ENCODE measurements at regions not wholly inside any gene's neighbourhood (a gene's known extent, or its start where the extent isn't known, plus 50 kb on each side); places are given as distances from the start of the nearest gene placed in this dataset.
"Not testable (repeated sequence)": the region's sequence is repeated elsewhere in the genome, so short reads cannot be mapped to it uniquely, and the experiment has no call there.

DNA sequence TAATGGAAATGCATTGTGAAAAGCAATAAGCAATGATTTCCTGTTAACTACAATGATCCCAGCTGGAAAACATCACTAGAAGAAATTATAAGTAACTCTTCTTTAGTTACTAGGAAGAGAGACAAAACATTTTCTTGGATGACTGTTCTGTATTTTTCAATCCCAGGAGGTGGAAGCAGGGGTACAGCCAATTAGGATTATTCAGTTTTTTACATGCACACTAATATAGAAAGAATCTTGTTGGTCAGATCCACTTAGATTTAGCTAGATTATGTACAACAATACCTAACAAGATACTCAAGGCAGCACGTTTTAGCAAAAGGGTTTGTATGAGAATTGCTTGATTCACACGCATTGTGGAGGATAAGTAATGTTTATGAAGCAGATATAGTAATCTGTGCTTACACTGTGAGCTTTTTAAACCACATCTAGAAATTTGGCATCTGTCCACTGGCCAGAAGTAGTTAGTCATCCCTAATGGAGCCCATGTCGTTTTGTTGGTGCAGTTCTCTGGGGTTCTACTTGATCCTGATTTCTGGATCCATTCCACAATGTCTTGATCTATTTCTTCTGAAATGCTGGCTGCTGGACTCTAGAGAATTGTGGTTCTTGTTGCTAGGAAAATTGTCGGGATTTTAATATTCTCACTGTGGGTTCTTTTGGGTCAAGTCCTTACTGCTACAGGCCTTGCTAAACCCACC is 199.7 kb downstream of the ADCYAP1 start:
- no peak overlapping the region for H3K4me3 ChIP-seq (ENCODE audit: low read depth, low read length)

DNA sequence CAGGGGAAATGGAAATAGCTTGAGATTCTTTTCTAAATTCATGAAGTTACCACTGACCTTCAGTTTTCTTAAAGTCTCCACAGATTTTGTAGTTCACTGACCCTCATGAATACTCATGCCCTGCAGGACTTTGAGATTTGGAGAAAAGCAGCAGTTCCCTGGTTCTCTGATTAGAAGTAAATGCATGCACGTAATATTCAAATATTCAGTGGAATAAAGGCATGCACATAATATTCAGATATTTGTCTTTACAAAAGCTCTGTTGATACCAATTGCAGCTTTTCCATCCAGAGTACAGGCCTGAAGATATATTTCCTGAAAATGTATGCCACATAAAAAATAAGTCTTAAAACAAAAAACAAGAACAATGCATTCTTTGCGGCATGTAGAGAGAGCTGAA is 219.8 kb downstream of the ADCYAP1 start:
- H3K4me3 ChIP-seq (ENCODE audit: low read depth, low read length): no peak overlapping the region

DNA sequence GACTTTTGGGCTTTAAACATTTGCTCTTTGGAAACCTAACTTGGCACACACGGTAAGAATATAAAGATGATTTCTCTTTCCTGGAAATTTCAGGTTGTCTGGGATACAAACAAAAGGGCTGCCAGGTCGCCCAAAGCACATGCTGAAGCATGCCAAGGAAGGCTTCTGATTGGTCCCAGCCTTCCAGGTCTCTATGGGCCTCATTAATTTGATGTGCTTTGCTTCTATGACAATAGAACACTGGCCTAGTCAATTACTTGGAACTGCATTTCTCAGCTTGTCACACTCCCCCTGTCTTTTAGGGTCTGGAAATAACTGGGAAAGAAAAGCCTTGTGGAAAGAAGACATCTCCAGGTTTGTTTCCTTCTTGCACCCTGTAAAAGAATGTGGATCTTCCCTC is 228.9 kb downstream of the ADCYAP1 start:
- no peak overlapping the region for H3K4me3 ChIP-seq (ENCODE audit: low read depth, low read length)

DNA sequence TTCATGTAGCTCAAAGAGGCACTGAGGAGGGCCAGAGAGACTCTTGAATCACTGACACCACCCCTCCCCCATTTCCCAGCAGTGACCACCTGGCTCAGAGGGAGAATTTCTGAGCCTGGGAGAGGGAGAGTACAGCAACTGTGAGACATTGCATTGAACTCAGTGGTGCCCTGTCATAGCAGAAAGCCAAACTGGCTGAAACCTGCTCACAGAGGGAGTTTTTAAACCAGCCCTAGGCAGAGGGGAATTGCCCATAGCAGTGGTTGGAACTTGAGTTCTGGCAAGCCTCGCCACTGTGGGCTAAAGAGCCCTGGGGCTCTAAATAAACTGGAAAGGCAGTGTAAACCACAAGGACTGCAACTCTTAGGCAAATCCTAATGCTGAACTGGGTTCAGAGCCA is 243.1 kb downstream of the ADCYAP1 start:
- no peak overlapping the region for H3K4me3 ChIP-seq (ENCODE audit: low read depth, low read length)

DNA sequence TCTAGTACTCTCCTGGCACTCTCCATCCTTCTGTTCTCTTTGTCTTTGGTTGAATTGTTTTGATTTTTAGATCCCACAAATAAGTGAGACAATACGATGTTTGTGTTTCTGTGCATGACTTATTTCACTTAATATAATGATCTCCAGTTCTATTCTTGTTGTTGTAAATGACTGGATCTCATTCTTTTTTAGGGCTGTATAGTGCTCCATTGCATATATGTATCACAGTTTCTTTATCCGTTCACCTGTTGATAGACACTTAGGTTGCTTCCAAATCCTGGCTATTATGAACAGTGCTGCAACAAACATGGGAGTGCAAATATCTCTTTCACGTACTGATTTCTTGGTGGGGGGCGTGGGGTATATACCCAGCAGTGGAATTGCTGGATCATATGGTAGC is 245.0 kb downstream of the ADCYAP1 start:
- no peak overlapping the region for H3K4me3 ChIP-seq (ENCODE audit: low read depth, low read length)

DNA sequence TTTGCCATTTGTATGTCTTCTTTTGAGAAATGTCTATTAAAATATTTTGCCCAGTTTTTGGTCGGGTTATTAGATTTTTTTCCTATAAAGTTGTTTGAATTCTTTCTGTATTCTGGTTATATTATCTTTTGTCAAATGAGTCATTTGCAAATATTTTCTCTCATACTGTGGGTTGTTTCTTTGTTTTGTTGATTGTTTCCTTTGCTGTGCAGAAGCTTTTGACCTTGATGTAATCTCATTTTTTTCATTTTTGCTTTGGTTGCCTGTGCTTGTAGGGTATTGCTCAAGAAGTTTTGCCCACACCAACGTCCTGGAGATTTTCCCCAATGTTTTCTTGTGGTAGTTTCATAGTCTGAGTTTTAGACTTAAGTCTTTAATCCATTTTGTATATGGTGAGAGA is 245.7 kb downstream of the ADCYAP1 start:
- H3K4me3 ChIP-seq (ENCODE audit: low read depth, low read length): no peak overlapping the region

DNA sequence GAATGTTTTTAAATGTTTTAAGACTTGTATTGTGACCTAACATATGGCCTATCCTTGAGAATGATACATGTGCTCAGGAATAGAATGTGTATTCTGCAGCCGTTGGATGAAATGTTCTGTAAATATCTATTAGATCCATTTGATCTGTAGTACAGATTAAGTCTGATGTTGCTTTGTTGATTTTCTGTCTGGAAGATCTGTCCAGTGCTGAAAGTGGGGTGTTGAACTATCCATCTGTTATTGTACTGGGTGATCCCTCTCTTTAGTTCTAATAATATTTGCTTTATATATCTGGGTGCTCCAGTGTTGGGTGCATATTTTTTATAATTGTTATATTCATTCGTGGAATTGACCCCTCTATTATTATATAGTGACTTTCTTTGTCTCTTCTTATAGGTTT is 248.3 kb downstream of the ADCYAP1 start:
- not testable (repeated sequence) for H3K4me3 ChIP-seq (ENCODE audit: low read depth, low read length)

DNA sequence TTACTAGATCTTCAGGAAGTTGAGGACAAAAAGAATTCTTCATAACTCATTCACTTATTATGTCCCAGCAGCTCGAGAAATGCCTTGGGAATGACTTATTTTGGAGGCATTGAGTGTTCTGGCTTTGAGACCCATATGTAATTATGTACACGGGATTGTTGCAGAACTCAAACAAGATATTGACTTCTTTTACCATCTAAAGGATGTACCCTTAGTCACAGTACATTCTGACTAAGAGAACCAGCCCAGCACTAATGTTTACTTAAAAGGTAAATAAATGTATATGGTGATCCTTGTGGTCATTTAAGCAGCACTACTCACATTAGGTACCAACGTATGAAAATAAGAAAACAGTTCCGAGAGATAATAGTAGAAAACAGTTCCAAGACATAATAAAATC is 268.9 kb downstream of the ADCYAP1 start:
- no peak overlapping the region for H3K4me3 ChIP-seq (ENCODE audit: low read depth, low read length)

DNA sequence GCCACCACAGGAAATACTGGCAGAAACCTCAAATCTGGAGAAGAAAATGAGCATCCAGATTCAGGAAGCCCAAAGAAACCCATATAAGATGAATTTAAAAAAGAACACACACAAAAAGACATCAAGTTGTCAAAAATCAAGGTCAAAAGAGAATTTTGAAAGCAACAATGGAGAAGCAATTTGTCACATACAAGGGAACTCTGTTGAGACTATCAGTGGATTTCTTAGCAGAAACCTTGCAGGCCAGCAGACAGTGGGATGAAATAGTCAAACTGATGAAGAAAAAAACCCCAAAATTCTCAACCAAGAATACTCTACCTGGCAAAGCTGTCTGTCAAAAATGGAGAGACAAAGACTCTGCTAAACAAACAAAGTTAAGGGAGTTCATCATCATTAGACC is 272.6 kb downstream of the ADCYAP1 start:
- no peak overlapping the region for H3K4me3 ChIP-seq (ENCODE audit: low read depth, low read length)

DNA sequence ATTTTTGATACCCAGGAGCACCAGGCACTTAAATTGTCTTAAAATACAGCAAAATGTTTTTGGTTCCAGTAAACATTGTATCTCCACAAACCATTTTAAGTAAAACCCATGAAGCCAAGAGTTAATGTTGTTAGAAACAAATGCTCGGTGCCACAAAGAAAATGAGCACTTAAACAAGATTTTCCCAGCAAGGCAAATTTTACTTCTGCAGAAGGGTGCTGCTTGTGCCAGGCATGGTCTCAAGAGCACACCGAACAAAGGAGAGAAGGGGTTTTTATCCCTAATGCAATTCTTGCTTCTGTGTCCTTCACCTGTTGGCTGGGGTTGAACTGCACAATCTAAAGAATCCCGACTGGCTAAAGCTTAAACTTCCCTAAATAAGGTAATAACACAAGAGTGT is 286.7 kb downstream of the ADCYAP1 start:
- no peak overlapping the region for H3K4me3 ChIP-seq (ENCODE audit: low read depth, low read length)

DNA sequence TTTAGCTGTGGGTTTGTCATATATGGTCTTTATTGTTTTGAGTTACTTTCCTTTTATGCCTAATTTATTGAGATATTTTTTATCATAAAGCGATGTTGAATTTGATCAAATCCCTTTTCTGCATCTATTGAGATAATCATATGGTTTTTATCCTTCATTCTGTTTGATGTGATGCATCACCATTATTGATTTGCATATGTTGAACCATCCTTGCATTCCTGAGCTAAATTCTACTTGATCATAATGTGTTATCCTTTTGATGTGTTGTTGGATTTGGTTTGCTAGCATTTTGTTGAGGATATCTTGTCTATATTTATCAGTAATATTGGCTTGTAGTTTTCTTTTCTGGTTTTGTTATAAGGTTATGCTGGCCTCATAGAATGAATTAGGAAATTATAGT is 308.5 kb downstream of the ADCYAP1 start:
- H3K4me3 ChIP-seq (ENCODE audit: low read depth, low read length): no peak overlapping the region

DNA sequence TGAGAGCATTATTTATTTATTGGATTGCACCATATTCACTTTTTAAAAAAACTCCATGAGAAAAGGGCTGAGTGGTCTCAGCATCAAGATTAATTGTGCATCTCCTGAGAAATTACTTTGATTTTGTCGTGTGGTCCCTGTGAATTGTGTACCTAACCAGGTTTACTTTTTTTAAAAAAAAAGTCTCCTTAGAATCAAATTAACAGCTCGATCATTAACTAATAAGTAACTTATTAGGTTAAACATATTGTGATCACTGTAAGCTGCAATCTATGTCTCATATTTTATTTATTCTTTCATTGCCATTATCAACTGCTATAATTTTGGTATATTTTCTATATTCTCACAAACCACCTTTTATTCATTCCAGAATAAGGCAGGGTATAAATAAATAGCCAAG is 318.2 kb downstream of the ADCYAP1 start:
- no peak overlapping the region for H3K4me3 ChIP-seq (ENCODE audit: low read depth, low read length)

DNA sequence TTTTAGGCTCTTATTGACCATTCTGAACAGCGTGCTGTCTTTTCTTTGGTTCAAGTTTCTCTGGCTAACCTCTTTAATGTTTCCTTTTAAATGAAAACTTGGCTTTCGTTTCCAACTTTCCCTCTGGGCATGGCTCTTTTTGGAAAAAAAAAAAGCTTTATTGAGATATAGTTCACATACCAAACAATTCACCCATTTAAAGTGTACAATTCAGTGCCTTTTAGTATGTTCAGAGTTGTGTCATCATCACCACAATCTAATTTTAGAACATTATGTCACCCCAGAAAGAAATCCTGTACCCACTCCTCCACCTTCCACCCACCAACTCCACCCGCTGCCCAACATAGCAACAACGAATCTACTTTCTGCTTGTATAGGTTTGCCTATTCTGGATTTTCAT is 322.4 kb downstream of the ADCYAP1 start:
- no peak overlapping the region for H3K4me3 ChIP-seq (ENCODE audit: low read depth, low read length)

DNA sequence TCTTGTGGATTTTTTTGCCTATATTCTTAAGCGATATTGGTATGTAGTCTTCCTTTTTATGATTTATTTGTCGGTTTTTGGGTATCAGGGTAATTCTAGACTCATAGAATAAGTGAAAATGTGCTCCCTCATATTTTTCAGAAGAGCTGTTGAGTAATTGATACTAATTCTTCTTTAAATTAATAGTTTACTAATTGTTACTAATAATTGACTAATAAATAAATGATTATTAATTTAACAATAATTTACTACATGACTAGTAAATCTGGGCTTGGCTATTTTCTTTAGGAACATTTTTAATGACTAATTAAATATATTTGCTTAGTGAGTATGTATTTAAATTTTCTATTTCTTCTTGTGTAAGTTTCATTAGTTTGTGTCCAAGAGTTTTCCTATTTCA is 325.0 kb downstream of the ADCYAP1 start:
- H3K4me3 ChIP-seq (ENCODE audit: low read depth, low read length): no peak overlapping the region

DNA sequence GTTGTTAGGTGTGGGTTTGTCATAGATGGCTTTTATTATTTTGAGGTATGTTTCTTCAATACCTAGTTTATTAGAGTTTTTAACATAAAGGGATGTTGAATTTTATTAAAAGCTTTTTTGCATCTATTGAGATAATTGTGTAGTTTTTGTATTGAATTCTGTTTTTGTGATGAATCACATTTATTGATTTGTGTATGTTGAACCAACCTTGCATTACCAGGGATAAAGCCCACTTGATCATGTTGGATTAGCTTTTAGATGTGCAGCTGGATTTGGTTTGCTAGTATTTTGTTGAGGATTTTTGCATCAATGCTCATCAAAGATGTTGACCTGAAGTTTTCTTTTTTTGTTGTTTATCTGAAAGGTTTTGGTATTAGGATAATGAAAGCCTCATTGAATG is 328.2 kb downstream of the ADCYAP1 start:
- H3K4me3 ChIP-seq (ENCODE audit: low read depth, low read length): no peak overlapping the region

DNA sequence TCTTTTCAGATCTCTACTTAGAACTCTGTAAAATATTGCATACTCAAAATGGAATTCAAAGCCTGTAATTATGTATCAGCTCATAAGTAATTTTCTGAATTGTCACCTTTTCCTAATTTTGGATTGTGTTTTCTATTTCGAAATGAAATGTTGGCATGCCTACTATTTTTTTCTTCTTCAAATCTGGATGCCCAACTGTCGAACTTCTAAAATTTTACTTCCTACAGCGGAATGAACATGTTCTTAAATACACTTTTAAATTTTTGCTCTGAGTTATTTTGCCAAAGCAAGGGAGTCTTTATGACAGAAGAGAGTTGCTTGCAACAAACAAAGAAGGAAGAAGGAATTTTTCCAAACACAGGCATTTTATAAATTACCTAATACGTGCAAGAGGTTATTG is 336.0 kb downstream of the ADCYAP1 start:
- no peak overlapping the region for H3K4me3 ChIP-seq (ENCODE audit: low read depth, low read length)

DNA sequence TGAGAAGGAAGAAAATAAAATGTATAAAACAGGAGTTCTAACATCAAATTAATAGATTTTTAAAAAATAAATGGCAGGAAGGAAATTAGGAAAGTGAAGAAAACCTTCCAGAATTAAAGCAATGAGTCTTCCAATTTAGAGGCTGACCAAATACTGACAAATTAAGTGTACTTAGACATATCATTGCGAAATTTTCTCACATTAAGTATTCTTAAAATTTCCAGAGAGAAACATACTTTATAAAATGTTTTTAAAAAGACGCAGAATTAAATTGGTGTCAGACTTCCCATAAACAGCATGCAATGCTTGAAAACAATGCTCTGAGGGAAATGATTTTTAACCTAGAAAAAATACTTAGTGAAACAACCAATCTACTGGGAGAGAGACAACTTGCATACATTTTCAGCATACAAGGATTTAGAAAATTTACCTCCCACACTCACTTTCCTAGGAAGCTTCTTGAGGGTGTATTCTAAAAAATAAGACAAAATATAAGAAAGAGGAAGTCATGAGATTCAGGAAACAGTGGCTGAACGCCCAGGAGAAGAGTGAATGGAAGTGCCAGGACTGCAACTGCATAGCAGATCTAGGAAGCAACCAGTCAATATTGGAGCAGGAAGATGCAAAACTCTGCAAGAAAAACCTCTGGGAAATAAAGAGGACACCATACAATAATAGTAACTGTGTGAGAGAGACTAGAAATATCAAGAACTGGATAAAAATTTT is 339.9 kb downstream of the ADCYAP1 start:
- no peak overlapping the region for H3K4me3 ChIP-seq (ENCODE audit: low read depth, low read length)

DNA sequence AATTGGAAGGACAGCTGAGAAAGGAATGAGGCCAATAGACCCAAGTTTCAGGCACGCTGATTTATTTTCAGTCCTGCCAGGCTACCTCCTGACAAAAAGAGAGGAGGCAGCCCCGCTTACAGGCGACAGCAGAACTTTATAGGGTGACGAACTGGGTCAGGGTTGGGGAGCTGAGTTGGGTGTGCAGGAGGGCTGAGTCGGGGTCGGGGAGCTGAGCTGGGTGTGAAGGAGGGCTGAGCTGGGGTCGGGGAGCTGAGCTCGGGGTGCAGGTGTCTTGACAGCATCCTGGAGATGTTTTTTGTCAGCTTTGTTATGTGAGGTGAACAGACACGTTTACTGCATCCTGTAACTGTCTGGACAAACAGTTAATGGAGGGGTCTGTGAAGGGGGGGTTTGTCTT is 342.2 kb downstream of the ADCYAP1 start:
- H3K4me3 ChIP-seq (ENCODE audit: low read depth, low read length): no peak overlapping the region

DNA sequence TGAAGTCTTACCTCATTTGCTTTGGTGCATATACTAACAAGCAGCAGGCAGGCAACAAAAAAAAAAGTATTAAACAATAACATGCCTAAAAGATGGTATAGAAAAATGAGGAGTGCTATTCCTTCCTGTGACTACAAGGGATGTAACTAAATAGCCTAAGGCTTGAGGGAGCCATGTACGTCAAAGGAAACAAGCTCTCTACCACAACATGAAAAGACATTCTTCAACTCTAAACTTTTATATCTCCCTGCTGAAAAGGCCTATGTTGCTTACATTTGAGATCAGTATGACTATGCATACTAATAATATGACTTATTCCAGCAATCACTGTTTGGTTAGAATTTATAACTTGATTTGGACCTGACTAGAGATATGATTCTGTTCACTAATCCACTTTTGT is 347.9 kb downstream of the ADCYAP1 start:
- no peak overlapping the region for H3K4me3 ChIP-seq (ENCODE audit: low read depth, low read length)

DNA sequence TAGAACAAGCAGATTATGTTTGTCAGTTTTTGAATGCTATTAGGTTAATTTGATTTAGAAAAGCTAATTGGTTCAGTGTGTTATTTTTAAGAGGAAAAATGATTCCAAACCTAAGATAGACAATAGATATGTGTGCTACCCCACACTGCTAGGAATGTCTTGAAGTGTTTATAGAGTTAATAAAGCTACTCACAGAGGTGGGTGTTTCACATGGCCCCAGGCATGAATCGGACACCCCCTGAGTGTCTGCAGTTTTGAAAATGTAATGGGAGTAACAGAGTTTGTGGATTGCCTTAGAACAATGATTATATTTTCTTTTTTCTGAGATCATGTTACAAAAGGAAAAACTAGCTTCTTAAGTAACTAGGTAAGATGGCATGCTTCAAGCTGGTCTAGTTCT is 348.3 kb downstream of the ADCYAP1 start:
- no peak overlapping the region for H3K4me3 ChIP-seq (ENCODE audit: low read depth, low read length)

DNA sequence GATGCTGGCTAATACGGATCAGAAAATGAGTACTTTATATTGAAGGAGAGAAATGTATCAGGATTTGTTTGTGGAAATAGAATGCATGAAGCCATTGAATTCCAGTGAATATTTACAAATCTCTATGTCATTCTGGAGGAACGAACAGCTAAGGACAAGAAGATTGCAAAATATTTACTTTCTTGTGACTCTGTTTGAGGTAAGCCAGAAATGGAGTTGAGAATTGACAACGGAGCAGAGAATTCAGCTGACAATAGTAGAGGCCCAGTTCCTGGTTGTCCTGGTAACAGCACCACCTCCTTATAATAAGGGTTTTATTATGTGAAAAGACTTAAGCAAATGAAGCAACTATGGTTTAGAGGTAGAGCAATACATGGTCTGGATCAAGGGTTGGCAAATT is 349.2 kb downstream of the ADCYAP1 start:
- H3K4me3 ChIP-seq (ENCODE audit: low read depth, low read length): no peak overlapping the region

DNA sequence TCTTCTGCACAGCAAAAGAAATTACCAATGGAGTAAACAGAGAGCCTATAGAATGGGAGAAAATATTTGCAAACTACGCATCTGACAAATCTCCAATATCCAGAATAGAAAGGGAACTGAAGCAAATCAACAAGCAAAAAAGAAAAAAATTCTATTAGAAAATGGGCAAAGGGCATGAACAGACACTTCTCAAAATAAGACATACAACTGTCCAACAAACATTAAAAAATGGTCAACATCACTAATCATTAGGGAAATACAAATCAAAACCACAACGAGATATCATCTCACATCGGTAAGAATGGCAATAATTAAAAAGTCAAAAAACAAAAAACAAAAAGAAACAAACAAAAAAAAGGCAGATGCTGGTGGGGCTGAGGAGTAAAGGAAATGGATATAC is 356.4 kb downstream of the ADCYAP1 start:
- no peak overlapping the region for H3K4me3 ChIP-seq (ENCODE audit: low read depth, low read length)

DNA sequence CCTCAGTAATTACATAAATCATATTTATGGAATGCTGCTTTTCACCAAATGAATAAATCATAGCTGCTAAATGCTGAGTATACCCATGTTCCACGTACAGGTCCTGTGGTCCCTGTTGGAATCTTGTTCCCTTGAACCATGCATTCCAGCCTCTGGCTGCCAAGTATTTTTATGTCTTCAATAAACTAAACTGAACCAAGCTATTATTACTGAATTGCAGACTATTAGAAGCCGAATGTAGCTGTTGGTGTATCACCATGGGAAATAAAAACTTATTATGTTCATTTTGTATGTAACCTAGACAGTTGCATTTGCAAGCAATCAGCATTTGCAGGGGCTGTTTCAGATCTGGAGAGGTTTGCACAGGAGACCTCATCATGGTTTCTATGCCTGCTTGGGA is 362.4 kb downstream of the ADCYAP1 start:
- no peak overlapping the region for H3K4me3 ChIP-seq (ENCODE audit: low read depth, low read length)

Data from iPS-11a (cell line).